ENCODE measurements at regions not wholly inside any gene's neighbourhood (a gene's known extent, or its start where the extent isn't known, plus 50 kb on each side); places are given as distances from the start of the nearest gene placed in this dataset.
A peak's percentile ranks its signal among the peaks of the same experiment; 100 is the strongest.

GRCh38 chr1:232249339-232249738 lies 380.6 kb downstream of the SIPA1L2 start:
- TF ChIP-seq POLR2AphosphoS5 (IDR thresholded peaks at IDR 0.05; ENCODE audit: low read depth) = peak; percentile 96
- no peak for TF ChIP-seq SPI1 (IDR thresholded peaks at IDR 0.05; ENCODE audit: borderline replicate concordance, low read depth)
- 0 out of 2 replicates have a peak, but pooled peaks have one; percentile 47 for TF ChIP-seq GABPA (IDR thresholded peaks at IDR 0.05; ENCODE audit: low read depth)
- TF ChIP-seq CTCF (IDR thresholded peaks at IDR 0.05; ENCODE audit: insufficient read depth, low read length) = no peak
- no peak for TF ChIP-seq REST (IDR thresholded peaks at IDR 0.05; ENCODE audit: insufficient replicate concordance, low read depth)
- Histone ChIP-seq H3K27ac (replicated peaks) (no peak overlapping the region), H3K27me3 (ENCODE audit: insufficient read depth, poor library complexity, severe bottlenecking) (peaks cover 44% of the 10 kb centered on the region), H3K4me3 (replicated peaks; ENCODE audit: insufficient read depth, low read length) (no peak overlapping the region)
- DNase-seq (ENCODE audit: low read depth in 1 of 2, low spot score in 1 of 2) = no peak

GRCh38 chr1:232248276-232248820 lies 381.6 kb downstream of the SIPA1L2 start:
- H3K27me3 ChIP-seq (ENCODE audit: insufficient read depth, poor library complexity, severe bottlenecking) = peaks cover 49% of the 10 kb centered on the region
- H3K4me3 ChIP-seq (replicated peaks; ENCODE audit: insufficient read depth, low read length) = no peak overlapping the region
- TF ChIP-seq SPI1 (IDR thresholded peaks at IDR 0.05; ENCODE audit: borderline replicate concordance, low read depth) = no peak
- no peak for TF ChIP-seq CTCF (IDR thresholded peaks at IDR 0.05; ENCODE audit: insufficient read depth, low read length)
- TF ChIP-seq POLR2AphosphoS5 (IDR thresholded peaks at IDR 0.05; ENCODE audit: low read depth) = no peak
- TF ChIP-seq GABPA (IDR thresholded peaks at IDR 0.05; ENCODE audit: low read depth) = no peak
- no peak for TF ChIP-seq REST (IDR thresholded peaks at IDR 0.05; ENCODE audit: insufficient replicate concordance, low read depth)
- H3K27ac ChIP-seq (replicated peaks) = no peak overlapping the region
- DNase-seq (ENCODE audit: low read depth in 1 of 2, low spot score in 1 of 2) = no peak

- Histone ChIP-seq H3K27ac (replicated peaks) (no peak overlapping the region), H3K4me3 (replicated peaks; ENCODE audit: insufficient read depth, low read length) (no peak overlapping the region), H3K27me3 (ENCODE audit: insufficient read depth, poor library complexity, severe bottlenecking) (peaks cover 45% of the 10 kb centered on the region)
- no peak for DNase-seq (ENCODE audit: low read depth in 1 of 2, low spot score in 1 of 2)
- no peak for TF ChIP-seq POLR2AphosphoS5 (IDR thresholded peaks at IDR 0.05; ENCODE audit: low read depth)
- TF ChIP-seq CTCF (IDR thresholded peaks at IDR 0.05; ENCODE audit: insufficient read depth, low read length) = no peak
- TF ChIP-seq REST (IDR thresholded peaks at IDR 0.05; ENCODE audit: insufficient replicate concordance, low read depth) = no peak
- no peak for TF ChIP-seq GABPA (IDR thresholded peaks at IDR 0.05; ENCODE audit: low read depth)
- TF ChIP-seq SPI1 (IDR thresholded peaks at IDR 0.05; ENCODE audit: borderline replicate concordance, low read depth) = no peak
Measured at GRCh38 chr1:232247669-232248068, 382.3 kb downstream of the SIPA1L2 start.
